CD4-positive, alpha-beta T cell (primary cell): ENCODE measurements at regions not wholly inside any gene's neighbourhood (a gene's known extent, or its start where the extent isn't known, plus 50 kb on each side); places are given as distances from the start of the nearest gene placed in this dataset.

ENCODE experiments used
- ATAC-seq: fragments of 200-7000 bp; cut with Tn5 transposase; one replicate; pipeline ENCODE4 v1.10.0; 2022; ENCODE audit warnings: mild to moderate bottlenecking; ENCODE audit not compliant: poor library complexity
- CTCF ChIA-PET: fragments of 350-600 bp; sonication (Branson Sonifier 250); formaldehyde crosslinking; loops from one replicate; lab custom pipeline; 2021; ENCODE audit warnings: antibody characterized with exemption, inconsistent platforms; lab: Charles Lee
- POLR2A ChIA-PET: fragments of 350-600 bp; sonication (Branson Sonifier 250); formaldehyde crosslinking; loops from one replicate; lab custom pipeline; 2021; ENCODE audit warnings: antibody characterized with exemption, inconsistent platforms; lab: Charles Lee
- DNase-seq, 14 experiments: peaks; one replicate each; pipeline ENCODE4 v3.0.0-alpha.2; 2013 to 2020; ENCODE audit warnings: mixed read lengths in 2 of 14
- H3K27ac ChIP-seq, 2 donors: one replicate each; pipeline versions ENCODE4 v1.5.1 to v1.7.0; 2013; ENCODE audit warnings: low read length in 2 of 2, low read depth in 1 of 2, mild to moderate bottlenecking in 1 of 2
- H3K27me3 ChIP-seq, 2 experiments: 1 replicate in 1 of 2; 2 replicates in 1 of 2; pipeline versions ENCODE4 v1.6.1 to v1.7.0; 2013; ENCODE audit warnings: low read length in 2 of 2, control low read depth in 1 of 2, mild to moderate bottlenecking in 1 of 2, moderate library complexity in 1 of 2; ENCODE audit not compliant: insufficient read depth in 2 of 2, control insufficient read depth in 1 of 2
- H3K36me3 ChIP-seq: one replicate; pipeline ENCODE4 v1.6.1; 2013; ENCODE audit warnings: low read length, control low read depth; ENCODE audit not compliant: insufficient read depth
- H3K4me1 ChIP-seq: one replicate; pipeline ENCODE4 v1.6.1; 2013; ENCODE audit warnings: low read length, control low read depth; ENCODE audit not compliant: insufficient read depth
- H3K4me3 ChIP-seq: one replicate; pipeline ENCODE4 v1.5.1; 2013; ENCODE audit warnings: mild to moderate bottlenecking, low read length, moderate library complexity
- H3K9me3 ChIP-seq, 2 experiments: 1 replicate in 1 of 2; 2 replicates in 1 of 2; pipeline versions ENCODE4 v1.6.1 to v1.7.0; 2013; ENCODE audit warnings: low read length in 2 of 2, mild to moderate bottlenecking in 2 of 2, control low read depth in 1 of 2, moderate library complexity in 1 of 2; ENCODE audit not compliant: control insufficient read depth in 1 of 2, insufficient read depth in 1 of 2
- H3K27ac Mint-ChIP-seq: one replicate; pipeline ENCODE4 v1.8.0; 2020; ENCODE audit warnings: mixed read lengths
- H3K27me3 Mint-ChIP-seq: one replicate; pipeline ENCODE4 v1.8.0; 2021; ENCODE audit warnings: mixed read lengths
- H3K36me3 Mint-ChIP-seq: one replicate; pipeline ENCODE4 v1.8.0; 2021; ENCODE audit warnings: low read depth, mixed read lengths
- H3K4me1 Mint-ChIP-seq: one replicate; pipeline ENCODE4 v1.8.0; 2021; ENCODE audit warnings: low read depth, mixed read lengths
- H3K4me3 Mint-ChIP-seq: one replicate; pipeline ENCODE4 v1.8.0; 2020; ENCODE audit warnings: mild to moderate bottlenecking, mixed read lengths
- H3K9me3 Mint-ChIP-seq: one replicate; pipeline ENCODE4 v1.8.0; 2020; ENCODE audit warnings: mixed read lengths
- intact Hi-C, 2 experiments: fragments of 100-400 bp; cut with DNase I in 1 of 2; cut with micrococcal nuclease in 1 of 2; formaldehyde crosslinking; loops; one replicate each; pipeline versions ENCODE4 v1.15.1 to v1.9.0; 2023 to 2025; cut with DNase I, micrococcal nuclease
- TF ChIP-seq, protein P1 (sequence below): fragments of 200-600 bp; IDR thresholded peaks from one replicate; pipeline ENCODE4 v1.8.0; 2022; ENCODE audit warnings: antibody characterized with exemption, mild to moderate bottlenecking

DNA sequence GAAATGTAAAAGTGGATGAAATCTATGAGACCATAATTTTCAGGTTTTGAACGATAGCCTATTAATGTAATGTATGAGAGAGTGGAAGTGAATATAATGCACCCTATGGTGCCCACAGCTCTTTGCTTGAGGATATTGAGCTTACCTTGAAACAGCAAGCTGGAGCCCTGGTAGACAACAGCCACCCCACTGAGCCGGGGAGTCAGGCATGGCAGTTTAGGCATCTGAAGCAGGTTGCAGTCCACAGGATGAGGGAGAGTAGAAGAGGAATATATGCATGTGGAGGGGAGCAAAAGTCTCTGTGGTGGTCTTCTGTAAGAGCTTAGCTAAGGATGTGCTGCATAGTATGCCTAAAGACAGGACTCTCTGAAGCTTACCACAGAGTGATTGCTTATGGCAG is 817.3 kb downstream of the DNAJB9 start:
- TF ChIP-seq, protein P1, sequence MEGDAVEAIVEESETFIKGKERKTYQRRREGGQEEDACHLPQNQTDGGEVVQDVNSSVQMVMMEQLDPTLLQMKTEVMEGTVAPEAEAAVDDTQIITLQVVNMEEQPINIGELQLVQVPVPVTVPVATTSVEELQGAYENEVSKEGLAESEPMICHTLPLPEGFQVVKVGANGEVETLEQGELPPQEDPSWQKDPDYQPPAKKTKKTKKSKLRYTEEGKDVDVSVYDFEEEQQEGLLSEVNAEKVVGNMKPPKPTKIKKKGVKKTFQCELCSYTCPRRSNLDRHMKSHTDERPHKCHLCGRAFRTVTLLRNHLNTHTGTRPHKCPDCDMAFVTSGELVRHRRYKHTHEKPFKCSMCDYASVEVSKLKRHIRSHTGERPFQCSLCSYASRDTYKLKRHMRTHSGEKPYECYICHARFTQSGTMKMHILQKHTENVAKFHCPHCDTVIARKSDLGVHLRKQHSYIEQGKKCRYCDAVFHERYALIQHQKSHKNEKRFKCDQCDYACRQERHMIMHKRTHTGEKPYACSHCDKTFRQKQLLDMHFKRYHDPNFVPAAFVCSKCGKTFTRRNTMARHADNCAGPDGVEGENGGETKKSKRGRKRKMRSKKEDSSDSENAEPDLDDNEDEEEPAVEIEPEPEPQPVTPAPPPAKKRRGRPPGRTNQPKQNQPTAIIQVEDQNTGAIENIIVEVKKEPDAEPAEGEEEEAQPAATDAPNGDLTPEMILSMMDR: no peak
- intact Hi-C loops: no loop called here
- Mint-ChIP-seq H3K9me3 (no peaks in the 10 kb centered on the region), H3K4me3 (no peak overlapping the region), H3K27ac (no peak overlapping the region), H3K27me3 (no peaks in the 10 kb centered on the region), H3K36me3 (no peaks in the 10 kb centered on the region), H3K4me1 (no peaks in the 10 kb centered on the region)
- no peak overlapping the region for H3K4me3 ChIP-seq
- ATAC-seq (no peak), DNase-seq (no peak)
- no peaks in the 10 kb centered on the region for H3K27me3 ChIP-seq
- ChIA-PET POLR2A (no interaction called here), CTCF (no interaction called here)
- H3K36me3 ChIP-seq: no peaks in the 10 kb centered on the region
- H3K27ac ChIP-seq: no peak overlapping the region
- no peaks in the 10 kb centered on the region for H3K4me1 ChIP-seq
- peaks cover 0 to 6% of the 10 kb centered on the region in 2 experiments for H3K9me3 ChIP-seq

DNA sequence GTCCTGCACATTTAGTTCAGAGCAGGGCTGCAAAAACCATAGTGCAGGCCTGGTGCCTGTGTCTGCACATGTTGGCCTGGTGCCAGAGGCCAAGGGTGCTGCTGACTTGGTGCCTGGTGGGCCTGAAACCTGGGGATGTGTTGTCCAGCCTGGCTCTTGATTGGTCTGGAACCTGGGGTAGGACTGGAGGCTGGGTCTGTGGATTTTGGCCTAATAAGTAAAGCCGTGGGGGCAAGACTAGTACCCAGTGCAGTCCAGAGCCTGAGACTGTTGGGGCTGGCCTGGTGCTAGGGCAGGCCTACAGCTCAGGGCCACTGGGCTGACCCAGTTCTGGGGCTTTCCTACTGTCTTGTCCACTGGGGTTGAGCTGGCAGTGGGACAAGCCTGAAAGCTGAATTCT is 817.9 kb downstream of the DNAJB9 start:
- TF ChIP-seq, protein P1: no peak
- Histone ChIP-seq H3K36me3 (no peaks in the 10 kb centered on the region), H3K27me3 (no peaks in the 10 kb centered on the region), H3K9me3 (peaks cover 0 to 6% of the 10 kb centered on the region in 2 experiments), H3K27ac (no peak overlapping the region), H3K4me1 (no peaks in the 10 kb centered on the region), H3K4me3 (no peak overlapping the region)
- no peak overlapping the region for H3K4me3 Mint-ChIP-seq
- H3K27me3 Mint-ChIP-seq: no peaks in the 10 kb centered on the region
- ChIA-PET POLR2A (no interaction called here), CTCF (no interaction called here)
- H3K4me1 Mint-ChIP-seq: no peaks in the 10 kb centered on the region
- DNase-seq: no peak
- no peak for ATAC-seq
- H3K9me3 Mint-ChIP-seq: no peaks in the 10 kb centered on the region
- no peak overlapping the region for H3K27ac Mint-ChIP-seq
- H3K36me3 Mint-ChIP-seq: no peaks in the 10 kb centered on the region
- intact Hi-C loops: no loop called here

- Histone ChIP-seq H3K27ac (no peak overlapping the region), H3K4me1 (no peaks in the 10 kb centered on the region), H3K4me3 (no peak overlapping the region), H3K36me3 (no peaks in the 10 kb centered on the region), H3K9me3 (peaks cover 0 to 6% of the 10 kb centered on the region in 2 experiments), H3K27me3 (no peaks in the 10 kb centered on the region)
- Mint-ChIP-seq H3K27me3 (no peaks in the 10 kb centered on the region), H3K9me3 (no peaks in the 10 kb centered on the region), H3K36me3 (no peaks in the 10 kb centered on the region), H3K27ac (no peak overlapping the region), H3K4me1 (no peaks in the 10 kb centered on the region), H3K4me3 (no peak overlapping the region)
- ATAC-seq (no peak), DNase-seq (no peak)
- intact Hi-C loops: no loop called here
- CTCF ChIA-PET: no interaction called here
- TF ChIP-seq, protein P1: no peak
- POLR2A ChIA-PET: no interaction called here
Measured at GRCh38 chr7:109391240-109391639, 821.6 kb downstream of the DNAJB9 start.
